ENCODE measurements at regions not wholly inside any gene's neighbourhood (a gene's known extent, or its start where the extent isn't known, plus 50 kb on each side); places are given as distances from the start of the nearest gene placed in this dataset.

DNA sequence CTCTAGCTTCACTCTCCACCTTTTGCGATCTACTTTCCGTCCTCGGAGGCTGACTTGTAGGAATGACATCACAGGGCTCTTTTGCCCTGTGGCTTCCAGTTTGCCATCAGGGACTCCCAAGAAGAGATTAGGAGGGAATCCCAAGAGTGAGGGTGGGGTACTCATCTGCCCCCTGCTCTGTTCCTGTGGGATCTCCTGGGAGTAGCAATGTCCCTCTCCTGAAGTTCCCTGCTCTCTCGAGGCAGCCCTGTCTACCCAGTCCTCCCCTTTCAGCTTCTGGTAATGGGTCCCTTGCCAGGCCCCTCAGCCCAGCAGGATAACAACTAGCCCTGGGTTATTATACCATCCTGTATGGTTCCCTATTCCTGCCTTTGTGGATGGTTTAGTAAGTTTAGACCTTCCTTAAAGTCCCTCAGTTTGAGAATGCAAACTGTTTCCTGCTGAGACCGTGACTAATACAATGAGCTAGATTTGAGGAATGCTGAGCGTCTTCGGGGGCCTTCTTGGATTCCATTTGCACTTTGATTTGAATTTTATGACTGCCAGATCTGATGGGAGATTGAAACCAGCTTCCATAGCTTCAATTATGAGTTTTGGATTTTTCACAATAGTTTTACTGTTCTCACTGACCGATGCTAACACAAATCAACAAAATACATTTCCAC, 73.7 kb upstream of the IPO5 start:
- H4K20me1 ChIP-seq (replicated peaks; ENCODE audit: insufficient read depth), result no peaks in the 10 kb centered on the region
- H3F3A ChIP-seq (replicated peaks; ENCODE audit: low read depth), result no peaks in the 10 kb centered on the region
- peak overlapping the region; percentile 32; the same call in 1 of the 2 replicates for H3K4me2 ChIP-seq
- ATAC-seq (no peak), DNase-seq (ENCODE audit: low spot score) (peak; percentile 39)
- TF ChIP-seq NANOG (IDR thresholded peaks at IDR 0.05; ENCODE audit: borderline replicate concordance) (no peak), POLR2AphosphoS5 (IDR thresholded peaks at IDR 0.05; ENCODE audit: low read depth) (no peak), EZH2phosphoT487 (IDR thresholded peaks at IDR 0.05; ENCODE audit: unreplicated experiment) (no peak), CREB1 (CRISPR knock-in tag; IDR thresholded peaks at IDR 0.05; ENCODE audit: low read depth) (no peak)
- peaks cover 23% of the 10 kb centered on the region for H3K4me1 ChIP-seq (ENCODE audit: insufficient read depth)
- H3K79me2 ChIP-seq (replicated peaks; ENCODE audit: insufficient read depth), result no peaks in the 10 kb centered on the region
- no peak overlapping the region for H3K4me3 ChIP-seq
- H3K27me3 ChIP-seq (ENCODE audit: insufficient read depth), result no peaks in the 10 kb centered on the region
- H3K9me2 ChIP-seq (ENCODE audit: insufficient read depth), result peaks cover 26% of the 10 kb centered on the region
- H2AFZ ChIP-seq, result no peak overlapping the region
- Mint-ChIP-seq H3K36me3 (ENCODE audit: low read depth) (no peaks in the 10 kb centered on the region; the same call in 2 of the 3 replicates), H3K4me1 (peaks cover 25% of the 10 kb centered on the region), H3K4me3 (no peak overlapping the region), H3K9me3 (no peaks in the 10 kb centered on the region; the same call in 2 of the 3 replicates), H3K27ac (no peak overlapping the region), H3K27me3 (ENCODE audit: insufficient read depth, low read depth, poor library complexity) (peaks cover 6% of the 10 kb centered on the region)
- no peaks in the 10 kb centered on the region for H3K36me3 ChIP-seq (ENCODE audit: insufficient read depth)
- H3K27ac ChIP-seq (ENCODE audit: low read depth), result no peak overlapping the region

DNA sequence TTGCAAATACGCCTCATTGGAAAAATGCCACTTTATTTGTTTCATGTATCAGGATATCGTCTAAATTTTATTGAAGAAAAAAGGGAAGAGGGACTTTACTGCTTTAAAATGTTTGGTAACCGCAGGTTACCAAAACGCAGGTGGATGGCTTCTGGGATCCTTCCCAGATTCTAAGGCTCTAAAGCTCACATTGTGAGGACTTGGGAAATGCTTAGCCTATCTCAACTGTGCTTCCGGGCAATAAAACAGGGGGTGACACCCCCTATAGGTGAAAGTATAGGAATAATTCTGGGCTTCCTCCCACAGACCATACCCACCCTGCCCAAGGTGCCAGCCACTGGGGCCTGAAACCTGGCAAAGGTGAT, 73.2 kb upstream of the IPO5 start:
- ATAC-seq (no peak), DNase-seq (ENCODE audit: low spot score) (no peak)
- Mint-ChIP-seq H3K9me3 (no peaks in the 10 kb centered on the region; the same call in 2 of the 3 replicates), H3K4me1 (peaks cover 21% of the 10 kb centered on the region), H3K27me3 (ENCODE audit: insufficient read depth, low read depth, poor library complexity) (peaks cover 10% of the 10 kb centered on the region), H3K36me3 (ENCODE audit: low read depth) (no peaks in the 10 kb centered on the region; the same call in 2 of the 3 replicates), H3K4me3 (no peak overlapping the region), H3K27ac (no peak overlapping the region)
- Histone ChIP-seq H3K9me2 (ENCODE audit: insufficient read depth) (peaks cover 26% of the 10 kb centered on the region), H4K20me1 (replicated peaks; ENCODE audit: insufficient read depth) (no peaks in the 10 kb centered on the region), H3K4me3 (no peak overlapping the region), H3K36me3 (ENCODE audit: insufficient read depth) (no peaks in the 10 kb centered on the region), H3K4me1 (ENCODE audit: insufficient read depth) (peaks cover 18% of the 10 kb centered on the region), H3K4me2 (no peak overlapping the region), H3K79me2 (replicated peaks; ENCODE audit: insufficient read depth) (no peaks in the 10 kb centered on the region), H2AFZ (no peak overlapping the region), H3F3A (replicated peaks; ENCODE audit: low read depth) (no peaks in the 10 kb centered on the region), H3K27ac (ENCODE audit: low read depth) (no peak overlapping the region), H3K27me3 (ENCODE audit: insufficient read depth) (no peaks in the 10 kb centered on the region)
- TF ChIP-seq NANOG (IDR thresholded peaks at IDR 0.05; ENCODE audit: borderline replicate concordance) (no peak), CTCF (conservative IDR thresholded peaks at IDR 0.05; ENCODE audit: low read depth in 2 of 2) (no peak), CREB1 (CRISPR knock-in tag; IDR thresholded peaks at IDR 0.05; ENCODE audit: low read depth) (no peak)

GRCh38 chr13:97881556-97881955, 71.9 kb upstream of the IPO5 start:
- H3K4me3 ChIP-seq, result no peak overlapping the region
- no peak overlapping the region for H3K27ac Mint-ChIP-seq
- H3F3A ChIP-seq (replicated peaks; ENCODE audit: low read depth), result no peaks in the 10 kb centered on the region
- H3K27me3 Mint-ChIP-seq (ENCODE audit: insufficient read depth, low read depth, poor library complexity), result peaks cover 10% of the 10 kb centered on the region
- H3K79me2 ChIP-seq (replicated peaks; ENCODE audit: insufficient read depth), result no peaks in the 10 kb centered on the region
- ATAC-seq (no peak), DNase-seq (ENCODE audit: low spot score) (no peak)
- H3K4me1 Mint-ChIP-seq, result peaks cover 10% of the 10 kb centered on the region; the same call in 2 of the 3 replicates
- no peaks in the 10 kb centered on the region for H4K20me1 ChIP-seq (replicated peaks; ENCODE audit: insufficient read depth)
- peaks cover 10% of the 10 kb centered on the region for H3K4me1 ChIP-seq (ENCODE audit: insufficient read depth)
- H3K4me3 Mint-ChIP-seq, result no peak overlapping the region
- no peaks in the 10 kb centered on the region for H3K36me3 ChIP-seq (ENCODE audit: insufficient read depth)
- no peaks in the 10 kb centered on the region; the same call in 2 of the 3 replicates for H3K36me3 Mint-ChIP-seq (ENCODE audit: low read depth)
- no peaks in the 10 kb centered on the region for H3K27me3 ChIP-seq (ENCODE audit: insufficient read depth)
- no peak overlapping the region for H3K4me2 ChIP-seq
- H3K9me3 Mint-ChIP-seq, result no peaks in the 10 kb centered on the region; the same call in 2 of the 3 replicates
- H2AFZ ChIP-seq, result no peak overlapping the region
- H3K27ac ChIP-seq (ENCODE audit: low read depth), result no peak overlapping the region
- H3K9me2 ChIP-seq (ENCODE audit: insufficient read depth), result peaks cover 26% of the 10 kb centered on the region
- TF ChIP-seq ZNF114 (CRISPR knock-in tag; IDR thresholded peaks at IDR 0.05) (no peak), ZNF331 (CRISPR knock-in tag; IDR thresholded peaks at IDR 0.05; ENCODE audit: low read depth) (no peak), POLR2AphosphoS5 (IDR thresholded peaks at IDR 0.05; ENCODE audit: low read depth) (no peak), REST (IDR thresholded peaks at IDR 0.05; ENCODE audit: unreplicated experiment) (no peak), EZH2 (IDR thresholded peaks at IDR 0.05; ENCODE audit: low read depth, unreplicated experiment) (no peak), CREB1 (CRISPR knock-in tag; IDR thresholded peaks at IDR 0.05; ENCODE audit: low read depth) (no peak), JUNB (IDR thresholded peaks at IDR 0.05; ENCODE audit: unreplicated experiment) (no peak)
- TF ChIP-seq, protein P1, sequence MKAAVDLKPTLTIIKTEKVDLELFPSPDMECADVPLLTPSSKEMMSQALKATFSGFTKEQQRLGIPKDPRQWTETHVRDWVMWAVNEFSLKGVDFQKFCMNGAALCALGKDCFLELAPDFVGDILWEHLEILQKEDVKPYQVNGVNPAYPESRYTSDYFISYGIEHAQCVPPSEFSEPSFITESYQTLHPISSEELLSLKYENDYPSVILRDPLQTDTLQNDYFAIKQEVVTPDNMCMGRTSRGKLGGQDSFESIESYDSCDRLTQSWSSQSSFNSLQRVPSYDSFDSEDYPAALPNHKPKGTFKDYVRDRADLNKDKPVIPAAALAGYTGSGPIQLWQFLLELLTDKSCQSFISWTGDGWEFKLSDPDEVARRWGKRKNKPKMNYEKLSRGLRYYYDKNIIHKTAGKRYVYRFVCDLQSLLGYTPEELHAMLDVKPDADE (IDR thresholded peaks at IDR 0.05), result no peak
